ENCODE measurements at regions not wholly inside any gene's neighbourhood (a gene's known extent, or its start where the extent isn't known, plus 50 kb on each side); places are given as distances from the start of the nearest gene placed in this dataset.
"Not testable (repeated sequence)": the region's sequence is repeated elsewhere in the genome, so short reads cannot be mapped to it uniquely, and the experiment has no call there.

DNA sequence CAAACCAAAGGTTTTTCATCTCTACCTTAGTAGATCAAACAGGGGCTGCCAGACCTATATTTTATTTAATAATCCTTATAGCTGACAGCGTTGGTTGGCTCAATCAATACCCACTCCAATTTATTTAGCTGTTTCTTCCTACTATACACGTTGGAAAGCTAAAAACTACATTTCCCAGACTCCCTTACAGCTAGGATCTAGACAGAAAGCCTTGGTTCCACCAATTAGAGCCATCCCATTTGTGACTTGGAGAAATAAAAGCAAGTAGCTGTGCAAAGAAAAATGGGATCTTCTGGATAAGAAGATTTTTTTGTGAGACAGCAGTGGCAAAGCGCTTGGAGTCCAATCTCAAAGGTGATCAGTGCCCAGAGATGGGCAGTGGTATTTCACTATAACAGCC is 331.3 kb upstream of the MEIS1 start:
- Mint-ChIP-seq H3K27ac (ENCODE audit: unreplicated experiment) (no peak overlapping the region), H3K36me3 (ENCODE audit: low read depth, unreplicated experiment) (no peaks in the 10 kb centered on the region), H3K4me1 (ENCODE audit: low read depth, unreplicated experiment) (no peaks in the 10 kb centered on the region), H3K4me3 (ENCODE audit: unreplicated experiment) (no peak overlapping the region), H3K9me3 (ENCODE audit: unreplicated experiment) (no peaks in the 10 kb centered on the region), H3K27me3 (ENCODE audit: low read depth, unreplicated experiment) (no peaks in the 10 kb centered on the region)
- no peak for TF ChIP-seq EZH2 (IDR thresholded peaks at IDR 0.05; ENCODE audit: insufficient read depth, low read length)
- TF ChIP-seq, protein P1, sequence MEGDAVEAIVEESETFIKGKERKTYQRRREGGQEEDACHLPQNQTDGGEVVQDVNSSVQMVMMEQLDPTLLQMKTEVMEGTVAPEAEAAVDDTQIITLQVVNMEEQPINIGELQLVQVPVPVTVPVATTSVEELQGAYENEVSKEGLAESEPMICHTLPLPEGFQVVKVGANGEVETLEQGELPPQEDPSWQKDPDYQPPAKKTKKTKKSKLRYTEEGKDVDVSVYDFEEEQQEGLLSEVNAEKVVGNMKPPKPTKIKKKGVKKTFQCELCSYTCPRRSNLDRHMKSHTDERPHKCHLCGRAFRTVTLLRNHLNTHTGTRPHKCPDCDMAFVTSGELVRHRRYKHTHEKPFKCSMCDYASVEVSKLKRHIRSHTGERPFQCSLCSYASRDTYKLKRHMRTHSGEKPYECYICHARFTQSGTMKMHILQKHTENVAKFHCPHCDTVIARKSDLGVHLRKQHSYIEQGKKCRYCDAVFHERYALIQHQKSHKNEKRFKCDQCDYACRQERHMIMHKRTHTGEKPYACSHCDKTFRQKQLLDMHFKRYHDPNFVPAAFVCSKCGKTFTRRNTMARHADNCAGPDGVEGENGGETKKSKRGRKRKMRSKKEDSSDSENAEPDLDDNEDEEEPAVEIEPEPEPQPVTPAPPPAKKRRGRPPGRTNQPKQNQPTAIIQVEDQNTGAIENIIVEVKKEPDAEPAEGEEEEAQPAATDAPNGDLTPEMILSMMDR (IDR thresholded peaks at IDR 0.05; ENCODE audit: insufficient read depth, low read depth, low read length): no peak
- H3K4me3 ChIP-seq (ENCODE audit: insufficient read depth, low read depth, low read length): no peak overlapping the region
- H3K27me3 ChIP-seq (ENCODE audit: insufficient read depth, low read length): no peaks in the 10 kb centered on the region
- FAIRE-seq (no peak), DNase-seq (ENCODE audit: low read depth) (no peak)
- H2AFZ ChIP-seq (ENCODE audit: low read depth, low read length): no peak overlapping the region
- H3K4me1 ChIP-seq (ENCODE audit: insufficient read depth, low read length): no peaks in the 10 kb centered on the region
- H4K20me1 ChIP-seq (ENCODE audit: insufficient read depth, low read length): no peaks in the 10 kb centered on the region
- H3K4me2 ChIP-seq (ENCODE audit: low read length): no peak overlapping the region
- no peak overlapping the region for H3K9ac ChIP-seq (ENCODE audit: low read length)
- H3K27ac ChIP-seq (ENCODE audit: low read depth, low read length): no peak overlapping the region
- H3K9me3 ChIP-seq (ENCODE audit: insufficient read depth, low read depth, low read length): no peaks in the 10 kb centered on the region
- H3K36me3 ChIP-seq (ENCODE audit: insufficient read depth, low read length): no peaks in the 10 kb centered on the region
- H3K79me2 ChIP-seq (ENCODE audit: insufficient read depth, low read length): no peaks in the 10 kb centered on the region

DNA sequence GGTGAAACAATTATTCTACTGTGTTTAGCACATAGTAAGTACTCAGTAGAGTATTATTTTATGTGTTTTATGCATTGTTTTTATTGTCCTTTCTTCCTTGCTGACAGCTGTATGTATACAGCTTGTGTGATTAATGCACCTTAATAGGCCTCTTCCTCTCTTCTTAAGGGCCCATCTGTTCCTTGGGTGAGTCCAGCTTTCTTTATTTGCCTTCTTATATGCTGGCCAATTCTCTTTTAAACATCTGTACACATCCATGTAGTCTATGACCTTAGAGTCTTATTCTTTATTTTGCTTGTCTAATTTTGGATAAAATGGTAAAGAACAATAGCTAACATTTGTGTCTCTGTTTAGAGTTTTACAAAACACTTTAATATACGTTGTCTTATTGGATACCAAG is 333.7 kb upstream of the MEIS1 start:
- no peaks in the 10 kb centered on the region for H3K27me3 Mint-ChIP-seq (ENCODE audit: low read depth, unreplicated experiment)
- Histone ChIP-seq H3K36me3 (ENCODE audit: insufficient read depth, low read length) (no peaks in the 10 kb centered on the region), H4K20me1 (ENCODE audit: insufficient read depth, low read length) (no peaks in the 10 kb centered on the region), H3K27ac (ENCODE audit: low read depth, low read length) (no peak overlapping the region), H3K9ac (ENCODE audit: low read length) (no peak overlapping the region), H3K9me3 (ENCODE audit: insufficient read depth, low read depth, low read length) (no peaks in the 10 kb centered on the region), H3K4me2 (ENCODE audit: low read length) (no peak overlapping the region), H3K79me2 (ENCODE audit: insufficient read depth, low read length) (no peaks in the 10 kb centered on the region), H3K27me3 (ENCODE audit: insufficient read depth, low read length) (no peaks in the 10 kb centered on the region), H3K4me3 (ENCODE audit: insufficient read depth, low read depth, low read length) (no peak overlapping the region), H3K4me1 (ENCODE audit: insufficient read depth, low read length) (no peaks in the 10 kb centered on the region), H2AFZ (ENCODE audit: low read depth, low read length) (no peak overlapping the region)
- H3K27ac Mint-ChIP-seq (ENCODE audit: unreplicated experiment): no peak overlapping the region
- FAIRE-seq: no peak
- no peak overlapping the region for H3K4me3 Mint-ChIP-seq (ENCODE audit: unreplicated experiment)
- no peak for TF ChIP-seq EZH2 (IDR thresholded peaks at IDR 0.05; ENCODE audit: insufficient read depth, low read length)
- TF ChIP-seq, protein P1 (IDR thresholded peaks at IDR 0.05; ENCODE audit: insufficient read depth, low read depth, low read length): no peak
- H3K4me1 Mint-ChIP-seq (ENCODE audit: low read depth, unreplicated experiment): no peaks in the 10 kb centered on the region
- no peak for DNase-seq (ENCODE audit: low read depth)
- no peaks in the 10 kb centered on the region for H3K9me3 Mint-ChIP-seq (ENCODE audit: unreplicated experiment)
- no peaks in the 10 kb centered on the region for H3K36me3 Mint-ChIP-seq (ENCODE audit: low read depth, unreplicated experiment)

DNA sequence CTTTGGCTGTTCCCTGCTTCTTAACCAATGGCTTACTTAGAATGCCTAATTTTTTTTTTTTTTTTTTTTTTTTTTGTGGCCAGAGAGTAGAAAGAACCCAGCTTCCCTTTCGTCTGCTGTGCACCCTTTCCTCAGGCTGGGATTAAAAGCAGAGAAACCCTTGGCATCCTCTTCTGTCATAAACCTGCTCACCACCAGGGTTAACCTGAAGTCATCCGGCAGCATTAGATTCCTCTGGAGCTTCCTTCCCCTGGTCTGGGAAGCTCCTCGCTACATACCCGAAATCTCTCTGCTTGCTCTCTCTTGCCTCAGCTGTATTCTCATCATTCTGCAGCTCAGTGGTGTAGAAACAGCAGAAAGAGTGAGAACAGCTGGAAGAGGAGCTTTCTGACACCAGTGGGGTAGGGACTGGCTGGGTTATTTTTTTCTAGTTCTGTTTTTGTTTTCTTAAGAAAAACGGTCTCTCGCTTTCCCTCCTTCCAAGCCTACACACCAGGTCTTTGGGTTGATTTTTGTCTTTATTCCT is 339.0 kb upstream of the MEIS1 start:
- Mint-ChIP-seq H3K4me1 (ENCODE audit: low read depth, unreplicated experiment) (no peaks in the 10 kb centered on the region), H3K27me3 (ENCODE audit: low read depth, unreplicated experiment) (no peaks in the 10 kb centered on the region), H3K9me3 (ENCODE audit: unreplicated experiment) (no peaks in the 10 kb centered on the region), H3K27ac (ENCODE audit: unreplicated experiment) (no peak overlapping the region), H3K36me3 (ENCODE audit: low read depth, unreplicated experiment) (no peaks in the 10 kb centered on the region), H3K4me3 (ENCODE audit: unreplicated experiment) (no peak overlapping the region)
- no peaks in the 10 kb centered on the region for H3K9me3 ChIP-seq (ENCODE audit: insufficient read depth, low read depth, low read length)
- no peak for TF ChIP-seq EZH2 (IDR thresholded peaks at IDR 0.05; ENCODE audit: insufficient read depth, low read length)
- TF ChIP-seq, protein P1 (IDR thresholded peaks at IDR 0.05; ENCODE audit: insufficient read depth, low read depth, low read length): no peak
- H3K9ac ChIP-seq (ENCODE audit: low read length): no peak overlapping the region
- H3K4me2 ChIP-seq (ENCODE audit: low read length): no peak overlapping the region
- H3K27me3 ChIP-seq (ENCODE audit: insufficient read depth, low read length): no peaks in the 10 kb centered on the region
- DNase-seq (ENCODE audit: low read depth) (no peak), FAIRE-seq (no peak)
- no peak overlapping the region for H2AFZ ChIP-seq (ENCODE audit: low read depth, low read length)
- H4K20me1 ChIP-seq (ENCODE audit: insufficient read depth, low read length): no peaks in the 10 kb centered on the region
- H3K36me3 ChIP-seq (ENCODE audit: insufficient read depth, low read length): no peaks in the 10 kb centered on the region
- no peaks in the 10 kb centered on the region for H3K79me2 ChIP-seq (ENCODE audit: insufficient read depth, low read length)
- H3K4me1 ChIP-seq (ENCODE audit: insufficient read depth, low read length): no peaks in the 10 kb centered on the region
- no peak overlapping the region for H3K4me3 ChIP-seq (ENCODE audit: insufficient read depth, low read depth, low read length)
- H3K27ac ChIP-seq (ENCODE audit: low read depth, low read length): no peak overlapping the region

DNA sequence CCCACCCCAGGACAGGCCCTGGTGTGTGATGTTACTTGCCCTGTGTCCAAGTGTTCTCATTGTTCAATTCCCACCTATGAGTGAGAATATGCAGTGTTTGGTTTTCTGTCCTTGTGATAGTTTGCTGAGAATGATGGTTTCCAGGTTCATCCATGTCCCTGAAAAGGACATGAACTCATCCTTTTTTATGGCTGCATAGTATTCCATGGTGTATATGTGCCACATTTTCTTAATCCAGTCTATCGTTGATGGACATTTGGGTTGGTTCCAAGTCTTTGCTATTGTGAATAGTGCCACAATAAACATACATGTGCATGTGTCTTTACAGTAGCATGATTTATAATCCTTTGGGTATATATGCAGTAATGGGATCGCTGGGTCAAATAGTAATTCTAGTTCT is 340.2 kb upstream of the MEIS1 start:
- not testable (repeated sequence) for H3K4me1 Mint-ChIP-seq (ENCODE audit: low read depth, unreplicated experiment); H2AFZ ChIP-seq (ENCODE audit: low read depth, low read length); DNase-seq (ENCODE audit: low read depth); H3K27ac ChIP-seq (ENCODE audit: low read depth, low read length); H3K79me2 ChIP-seq (ENCODE audit: insufficient read depth, low read length); H3K9ac ChIP-seq (ENCODE audit: low read length); FAIRE-seq; H3K27me3 ChIP-seq (ENCODE audit: insufficient read depth, low read length); H3K27ac Mint-ChIP-seq (ENCODE audit: unreplicated experiment); H3K9me3 Mint-ChIP-seq (ENCODE audit: unreplicated experiment); H3K4me3 Mint-ChIP-seq (ENCODE audit: unreplicated experiment); H3K36me3 ChIP-seq (ENCODE audit: insufficient read depth, low read length); H3K4me3 ChIP-seq (ENCODE audit: insufficient read depth, low read depth, low read length); H3K4me1 ChIP-seq (ENCODE audit: insufficient read depth, low read length); H4K20me1 ChIP-seq (ENCODE audit: insufficient read depth, low read length); H3K36me3 Mint-ChIP-seq (ENCODE audit: low read depth, unreplicated experiment); H3K4me2 ChIP-seq (ENCODE audit: low read length); H3K27me3 Mint-ChIP-seq (ENCODE audit: low read depth, unreplicated experiment); H3K9me3 ChIP-seq (ENCODE audit: insufficient read depth, low read depth, low read length)
